ENCODE measurements at regions not wholly inside any gene's neighbourhood (a gene's known extent, or its start where the extent isn't known, plus 50 kb on each side); places are given as distances from the start of the nearest gene placed in this dataset.

DNA sequence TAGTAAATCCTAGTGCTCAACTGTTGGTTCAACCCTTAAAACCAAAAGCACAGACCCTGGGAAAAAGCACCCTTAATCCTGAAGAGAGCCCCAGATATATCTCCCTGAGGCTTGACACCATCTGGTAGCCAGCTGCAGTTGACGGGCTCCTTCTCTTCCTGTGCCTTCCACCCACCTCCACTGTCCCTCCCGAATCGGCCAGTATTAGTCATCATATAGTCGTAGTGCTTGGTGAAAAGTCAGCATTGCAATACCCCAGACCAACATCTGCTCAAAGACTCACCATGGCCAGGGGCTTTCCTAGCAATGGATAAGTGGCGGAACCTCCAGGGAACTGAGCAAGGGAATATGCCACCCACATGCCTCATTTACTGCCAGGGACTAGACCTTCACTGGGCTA lies 125.6 kb upstream of the CRBN start:
- Histone ChIP-seq H3K4me3 (no peak overlapping the region), H3K27me3 (no peaks in the 10 kb centered on the region), H3K9me3 (no peaks in the 10 kb centered on the region), H3K4me1 (no peaks in the 10 kb centered on the region), H3K36me3 (no peaks in the 10 kb centered on the region), H3K27ac (no peak overlapping the region)
- no peak for DNase-seq
- intact Hi-C loops (cut with DNase I; ENCODE audit: low total_unique reads): no loop called here
- TF ChIP-seq POLR2A (IDR thresholded peaks at IDR 0.05): no peak
- TF ChIP-seq, protein P1, sequence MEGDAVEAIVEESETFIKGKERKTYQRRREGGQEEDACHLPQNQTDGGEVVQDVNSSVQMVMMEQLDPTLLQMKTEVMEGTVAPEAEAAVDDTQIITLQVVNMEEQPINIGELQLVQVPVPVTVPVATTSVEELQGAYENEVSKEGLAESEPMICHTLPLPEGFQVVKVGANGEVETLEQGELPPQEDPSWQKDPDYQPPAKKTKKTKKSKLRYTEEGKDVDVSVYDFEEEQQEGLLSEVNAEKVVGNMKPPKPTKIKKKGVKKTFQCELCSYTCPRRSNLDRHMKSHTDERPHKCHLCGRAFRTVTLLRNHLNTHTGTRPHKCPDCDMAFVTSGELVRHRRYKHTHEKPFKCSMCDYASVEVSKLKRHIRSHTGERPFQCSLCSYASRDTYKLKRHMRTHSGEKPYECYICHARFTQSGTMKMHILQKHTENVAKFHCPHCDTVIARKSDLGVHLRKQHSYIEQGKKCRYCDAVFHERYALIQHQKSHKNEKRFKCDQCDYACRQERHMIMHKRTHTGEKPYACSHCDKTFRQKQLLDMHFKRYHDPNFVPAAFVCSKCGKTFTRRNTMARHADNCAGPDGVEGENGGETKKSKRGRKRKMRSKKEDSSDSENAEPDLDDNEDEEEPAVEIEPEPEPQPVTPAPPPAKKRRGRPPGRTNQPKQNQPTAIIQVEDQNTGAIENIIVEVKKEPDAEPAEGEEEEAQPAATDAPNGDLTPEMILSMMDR (IDR thresholded peaks at IDR 0.05): no peak

GRCh38 chr3:3303636-3304035 lies 124.1 kb upstream of the CRBN start:
- intact Hi-C loops (cut with DNase I; ENCODE audit: low total_unique reads): no loop called here
- Histone ChIP-seq H3K4me1 (no peaks in the 10 kb centered on the region), H3K27ac (no peak overlapping the region), H3K9me3 (no peaks in the 10 kb centered on the region), H3K36me3 (no peaks in the 10 kb centered on the region), H3K27me3 (no peaks in the 10 kb centered on the region), H3K4me3 (no peak overlapping the region)
- no peak for DNase-seq
- TF ChIP-seq, protein P1 (IDR thresholded peaks at IDR 0.05): no peak
- no peak for TF ChIP-seq POLR2A (IDR thresholded peaks at IDR 0.05)

- DNase-seq: no peak
- no peaks in the 10 kb centered on the region for H3K4me1 ChIP-seq
- H3K4me3 ChIP-seq: no peak overlapping the region
- no peaks in the 10 kb centered on the region for H3K27me3 ChIP-seq
- intact Hi-C loops (cut with DNase I; ENCODE audit: low total_unique reads): no loop called here
- no peaks in the 10 kb centered on the region for H3K36me3 ChIP-seq
- H3K9me3 ChIP-seq: no peaks in the 10 kb centered on the region
- no peak for TF ChIP-seq POLR2A (IDR thresholded peaks at IDR 0.05)
- TF ChIP-seq, protein P1 (IDR thresholded peaks at IDR 0.05): no peak
- H3K27ac ChIP-seq: no peak overlapping the region
Observed at GRCh38 chr3:3302964-3303363, 123.5 kb upstream of the CRBN start.

DNA sequence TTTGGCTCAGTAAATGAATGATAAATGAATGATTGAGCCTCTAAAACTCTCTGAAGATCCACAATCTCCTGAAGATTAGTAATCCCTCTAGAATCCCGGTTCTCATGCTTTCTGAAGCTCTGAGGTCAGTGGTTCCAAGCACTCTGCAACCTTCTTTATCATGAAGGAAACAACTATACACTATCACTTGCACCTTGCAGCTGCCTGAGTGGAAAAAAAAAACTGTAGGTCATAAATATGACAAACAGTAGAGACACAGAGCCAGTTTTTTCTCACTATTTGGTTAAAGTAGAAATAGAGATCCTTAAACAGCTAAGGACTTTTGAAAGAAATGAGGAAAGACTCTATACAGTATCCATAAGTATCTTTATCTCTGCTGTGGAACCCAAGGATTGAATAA lies 122.0 kb upstream of the CRBN start:
- H3K27ac ChIP-seq: no peak overlapping the region
- H3K36me3 ChIP-seq: no peaks in the 10 kb centered on the region
- no peaks in the 10 kb centered on the region for H3K9me3 ChIP-seq
- DNase-seq: no peak
- TF ChIP-seq, protein P1 (IDR thresholded peaks at IDR 0.05): no peak
- no peak for TF ChIP-seq POLR2A (IDR thresholded peaks at IDR 0.05)
- no peaks in the 10 kb centered on the region for H3K27me3 ChIP-seq
- intact Hi-C loops (cut with DNase I; ENCODE audit: low total_unique reads): no loop called here
- no peak overlapping the region for H3K4me3 ChIP-seq
- no peaks in the 10 kb centered on the region for H3K4me1 ChIP-seq

DNA sequence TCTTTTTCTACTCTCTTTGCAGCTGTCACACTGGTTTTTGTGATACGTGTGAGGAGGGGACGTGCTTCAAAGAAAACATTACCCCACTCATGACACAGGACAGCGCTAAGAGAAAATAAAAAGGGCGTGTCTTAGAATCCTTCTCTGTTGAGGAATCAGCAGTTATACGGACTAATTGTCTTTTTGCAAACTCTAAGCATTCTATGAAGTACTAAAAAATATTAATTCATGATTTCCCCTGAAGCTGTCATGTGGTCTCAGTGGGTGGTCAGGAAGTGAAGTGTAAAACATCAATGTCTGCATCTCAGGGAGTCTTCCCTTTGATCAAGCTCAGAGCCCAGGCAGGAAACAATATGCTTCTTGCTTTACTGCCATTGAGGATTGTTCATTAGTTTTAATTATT lies 117.5 kb upstream of the CRBN start:
- no peaks in the 10 kb centered on the region for H3K4me1 ChIP-seq
- intact Hi-C loops (cut with DNase I; ENCODE audit: low total_unique reads): no loop called here
- H3K27ac ChIP-seq: no peak overlapping the region
- no peaks in the 10 kb centered on the region for H3K36me3 ChIP-seq
- no peak for TF ChIP-seq POLR2A (IDR thresholded peaks at IDR 0.05)
- TF ChIP-seq, protein P1 (IDR thresholded peaks at IDR 0.05): no peak
- no peaks in the 10 kb centered on the region for H3K27me3 ChIP-seq
- H3K9me3 ChIP-seq: peaks cover 0 to 2% of the 10 kb centered on the region in 2 donors
- H3K4me3 ChIP-seq: no peak overlapping the region
- DNase-seq: no peak

All from uterus (tissue), 3 donors.